Astrocyte of the spinal cord (primary cell): ENCODE measurements at regions not wholly inside any gene's neighbourhood (a gene's known extent, or its start where the extent isn't known, plus 50 kb on each side); places are given as distances from the start of the nearest gene placed in this dataset.

Experiments
- DNase-seq: peaks from one replicate; pipeline ENCODE4 v3.0.0; 2011; ENCODE audit warnings: low read depth, low spot score
- H3K4me3 ChIP-seq: 2 replicates; pipeline ENCODE4 v1.5.1; 2011; ENCODE audit warnings: low read depth, mild to moderate bottlenecking, low read length, moderate library complexity
- in situ Hi-C: cut with HindIII; loops from 2 replicates; pipeline ENCODE4 v1.10.0; 2017; ENCODE audit warnings: low sequenced_read_pairs
- TF ChIP-seq, protein P1 (sequence below): IDR thresholded peaks from 2 replicates; pipeline ENCODE4 v1.5.1; 2012; ENCODE audit warnings: low read depth, mild to moderate bottlenecking, low read length, inconsistent platforms

DNA sequence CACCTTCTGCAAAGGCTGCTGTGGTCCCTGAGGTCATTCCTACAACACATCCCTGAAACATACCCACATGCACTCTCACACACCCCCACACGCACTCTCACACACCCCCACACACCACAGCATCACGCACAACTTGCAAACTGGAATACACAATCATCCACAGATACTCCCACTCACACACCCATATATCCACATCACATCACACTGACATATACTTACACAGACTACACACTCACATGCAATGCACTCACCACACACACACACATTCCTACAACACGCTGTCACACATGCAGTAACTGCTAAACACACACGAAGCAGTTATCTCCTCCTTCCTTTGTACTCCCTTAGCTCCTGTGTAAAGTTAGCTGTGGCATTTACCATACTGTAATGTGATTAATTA lies 57.1 kb upstream of the PKDCC start:
- in situ Hi-C loops = no loop called here
- H3K4me3 ChIP-seq = no peak overlapping the region
- no peak for DNase-seq
- TF ChIP-seq, protein P1, sequence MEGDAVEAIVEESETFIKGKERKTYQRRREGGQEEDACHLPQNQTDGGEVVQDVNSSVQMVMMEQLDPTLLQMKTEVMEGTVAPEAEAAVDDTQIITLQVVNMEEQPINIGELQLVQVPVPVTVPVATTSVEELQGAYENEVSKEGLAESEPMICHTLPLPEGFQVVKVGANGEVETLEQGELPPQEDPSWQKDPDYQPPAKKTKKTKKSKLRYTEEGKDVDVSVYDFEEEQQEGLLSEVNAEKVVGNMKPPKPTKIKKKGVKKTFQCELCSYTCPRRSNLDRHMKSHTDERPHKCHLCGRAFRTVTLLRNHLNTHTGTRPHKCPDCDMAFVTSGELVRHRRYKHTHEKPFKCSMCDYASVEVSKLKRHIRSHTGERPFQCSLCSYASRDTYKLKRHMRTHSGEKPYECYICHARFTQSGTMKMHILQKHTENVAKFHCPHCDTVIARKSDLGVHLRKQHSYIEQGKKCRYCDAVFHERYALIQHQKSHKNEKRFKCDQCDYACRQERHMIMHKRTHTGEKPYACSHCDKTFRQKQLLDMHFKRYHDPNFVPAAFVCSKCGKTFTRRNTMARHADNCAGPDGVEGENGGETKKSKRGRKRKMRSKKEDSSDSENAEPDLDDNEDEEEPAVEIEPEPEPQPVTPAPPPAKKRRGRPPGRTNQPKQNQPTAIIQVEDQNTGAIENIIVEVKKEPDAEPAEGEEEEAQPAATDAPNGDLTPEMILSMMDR = no peak

DNA sequence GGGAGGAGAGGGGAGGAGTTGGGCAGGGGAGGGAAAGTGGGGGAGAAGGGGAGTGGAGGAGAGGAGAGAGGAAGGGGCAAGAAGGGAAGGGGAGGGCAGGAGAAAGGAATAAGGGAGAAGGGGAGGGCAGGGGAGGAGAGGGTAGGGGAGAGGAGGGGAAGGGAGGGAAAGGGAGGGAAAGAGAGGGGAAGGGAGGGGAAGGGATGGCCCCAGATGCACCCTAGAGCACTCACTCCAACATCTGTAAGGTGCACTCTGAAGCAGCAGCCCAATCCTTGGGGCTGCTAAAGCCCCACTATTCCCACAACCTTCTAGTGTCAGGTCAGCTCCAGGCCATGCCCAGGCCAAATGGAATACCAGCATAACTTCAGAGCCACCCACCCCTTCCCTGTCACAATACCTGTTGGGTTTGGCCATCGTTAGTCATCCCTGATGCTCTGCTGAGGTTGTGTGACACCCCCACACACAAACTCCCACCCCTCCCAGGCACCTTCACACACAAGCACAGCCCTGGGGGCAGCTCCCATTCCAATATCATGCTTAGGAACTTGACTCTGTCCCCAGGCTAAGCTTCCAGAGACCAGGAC lies 55.7 kb upstream of the PKDCC start:
- TF ChIP-seq, protein P1 = no peak
- no peak for DNase-seq
- in situ Hi-C loops = no loop called here

DNA sequence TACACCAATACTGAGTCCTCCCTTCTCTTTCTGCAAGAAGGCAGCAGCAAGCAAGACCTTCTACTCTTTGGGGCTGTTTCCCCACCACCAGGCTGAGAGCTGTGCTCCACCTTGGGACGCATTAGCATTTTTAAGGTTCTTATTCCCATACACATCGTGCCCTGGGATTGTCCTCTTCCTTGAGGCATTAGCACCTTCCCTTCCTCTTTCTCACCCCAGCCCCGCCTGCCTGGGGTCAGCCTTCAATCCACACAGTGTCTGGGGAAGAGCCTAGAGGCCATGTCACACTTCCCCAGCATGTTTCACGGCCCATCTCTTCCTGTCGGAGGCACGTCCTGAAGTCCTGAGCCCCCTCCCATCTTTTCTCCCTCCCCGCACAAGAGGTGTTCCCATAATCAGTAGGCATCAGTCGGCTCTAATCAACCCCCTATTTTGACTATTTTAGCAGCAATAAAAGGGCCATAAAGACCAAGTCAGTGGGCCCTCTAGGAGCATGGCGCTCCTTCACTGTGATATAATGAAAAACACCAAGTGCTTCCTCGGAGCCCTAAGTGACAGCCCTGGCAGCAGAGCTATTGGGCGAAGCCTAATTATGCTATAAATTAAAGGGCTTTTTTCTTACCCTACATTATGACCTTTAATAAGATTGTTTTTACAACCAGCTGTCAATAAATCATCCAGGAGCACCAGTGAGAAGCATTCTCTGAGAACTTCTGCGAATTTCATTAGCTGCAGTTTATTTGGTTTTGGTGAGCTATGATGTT lies 55.0 kb upstream of the PKDCC start:
- DNase-seq = no peak
- in situ Hi-C loops = no loop called here
- TF ChIP-seq, protein P1 = no peak
- H3K4me3 ChIP-seq = no peak overlapping the region

More for the DNA sequence above, 55.7 kb upstream of the PKDCC start:
- no peak overlapping the region for H3K4me3 ChIP-seq

DNA sequence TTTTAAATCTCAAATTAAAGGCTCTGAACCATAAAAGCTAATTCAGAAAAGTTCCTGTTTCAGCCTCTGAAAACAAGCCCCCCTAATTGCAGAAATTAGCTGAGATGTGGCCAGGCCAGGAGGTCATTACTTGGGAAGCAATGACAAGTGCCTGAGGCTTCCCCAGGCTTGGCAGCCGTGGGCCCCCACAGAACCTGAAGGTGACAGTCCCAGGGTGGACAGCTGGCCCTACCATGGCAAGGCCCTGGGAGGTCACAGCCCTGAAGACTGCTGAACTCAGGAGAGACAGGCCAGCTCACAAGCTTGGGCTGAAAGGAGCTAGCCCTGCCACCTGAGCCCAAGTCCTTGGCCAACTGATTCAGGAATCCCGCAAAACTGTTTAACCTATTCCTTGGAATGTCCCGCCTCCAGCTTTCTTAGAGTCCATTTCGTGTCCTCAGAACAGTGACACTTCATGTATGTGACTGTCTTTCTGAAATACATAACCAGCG lies 54.3 kb upstream of the PKDCC start:
- TF ChIP-seq, protein P1 = no peak
- in situ Hi-C loops = no loop called here
- no peak overlapping the region for H3K4me3 ChIP-seq
- no peak for DNase-seq

DNA sequence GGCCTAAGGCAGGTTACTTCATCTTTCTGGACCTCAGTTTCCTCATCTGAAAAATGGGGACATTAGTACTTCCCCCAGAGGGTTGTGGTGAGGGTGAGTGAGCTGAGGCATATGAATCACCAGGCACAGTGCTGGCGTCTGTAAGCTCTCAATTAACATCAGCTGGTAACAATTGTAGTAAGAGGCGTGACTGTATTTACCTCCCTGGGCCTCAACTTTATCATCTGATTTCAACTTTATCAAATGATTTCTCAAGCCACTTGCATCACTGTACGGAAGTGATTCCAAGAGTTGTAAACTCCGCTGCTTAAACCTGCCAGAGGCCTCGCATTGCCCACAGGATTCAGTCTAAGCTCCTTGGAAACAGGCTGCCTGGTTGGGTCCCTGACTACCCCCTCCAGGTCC lies 53.6 kb upstream of the PKDCC start:
- TF ChIP-seq, protein P1 = no peak
- peak; percentile 20 for DNase-seq
- no peak overlapping the region for H3K4me3 ChIP-seq
- in situ Hi-C loops = no loop called here

DNA sequence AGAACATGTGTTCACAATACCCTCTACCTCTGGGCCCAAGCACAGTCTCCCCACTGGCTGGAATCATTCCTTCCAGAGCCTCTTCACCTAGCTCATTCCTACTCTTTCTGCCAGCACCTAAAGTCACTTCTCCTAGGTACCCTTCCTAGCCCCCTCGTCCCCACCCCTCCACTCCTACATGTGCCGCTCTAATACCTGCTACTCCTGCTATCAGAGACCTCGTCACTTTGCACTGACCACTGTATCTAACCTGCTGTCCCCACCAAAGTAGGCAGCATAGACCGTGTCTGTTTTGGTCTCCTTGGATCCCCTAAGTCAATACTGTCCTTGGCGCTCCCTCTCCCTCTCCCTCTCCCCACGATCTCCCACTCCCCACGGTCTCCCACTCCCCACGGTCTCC lies 53.2 kb upstream of the PKDCC start:
- DNase-seq = no peak
- TF ChIP-seq, protein P1 = no peak
- in situ Hi-C loops = no loop called here
- H3K4me3 ChIP-seq = no peak overlapping the region
